WTC11 (cell line): ENCODE measurements at regions not wholly inside any gene's neighbourhood (a gene's known extent, or its start where the extent isn't known, plus 50 kb on each side); places are given as distances from the start of the nearest gene placed in this dataset.

Source experiments
- ATAC-seq: fragments of 200-7000 bp; cut with Tn5 transposase; 2 replicates; pipeline ENCODE4 v1.10.0; 2021; ENCODE audit warnings: mild to moderate bottlenecking, moderate library complexity
- CTCF ChIA-PET: fragments of 300-600 bp; sonication (Branson Sonifier 250); formaldehyde crosslinking; loops from one replicate; lab custom pipeline; 2021; ENCODE audit warnings: antibody characterized with exemption; lab: Charles Lee
- POLR2A ChIA-PET: fragments of 350-600 bp; sonication (Branson Sonifier 250); formaldehyde crosslinking; loops from one replicate; lab custom pipeline; 2021; ENCODE audit warnings: antibody characterized with exemption; lab: Charles Lee
- DNase-seq: peaks from one replicate; pipeline ENCODE4 v3.0.0; 2021; ENCODE audit warnings: low spot score
- H3K27ac Mint-ChIP-seq: 2 replicates; pipeline ENCODE4 v1.8.0; 2021; ENCODE audit warnings: mixed read lengths
- H3K27me3 Mint-ChIP-seq: 2 replicates; pipeline ENCODE4 v1.8.0; 2021; ENCODE audit warnings: low read depth, mild to moderate bottlenecking, moderate library complexity, mixed read lengths
- H3K36me3 Mint-ChIP-seq: 2 replicates; pipeline ENCODE4 v1.8.0; 2021; ENCODE audit warnings: mixed read lengths
- H3K4me1 Mint-ChIP-seq: 2 replicates; pipeline ENCODE4 v1.8.0; 2022; ENCODE audit warnings: mixed read lengths
- H3K4me3 Mint-ChIP-seq: 2 replicates; pipeline ENCODE4 v1.8.0; 2021; ENCODE audit warnings: mild to moderate bottlenecking, moderate library complexity, mixed read lengths
- H3K9me3 Mint-ChIP-seq: 2 replicates; pipeline ENCODE4 v1.8.0; 2021; ENCODE audit warnings: mixed read lengths
- AFF4 ChIP-seq: sonication (generic); formaldehyde crosslinking; IDR thresholded peaks from 2 replicates; pipeline ENCODE4 v1.8.1; 2023; ENCODE audit warnings: mild to moderate bottlenecking, missing genetic modification reagents, borderline replicate concordance
- ATF3 ChIP-seq: sonication (generic); formaldehyde crosslinking; conservative IDR thresholded peaks from 2 replicates; pipeline ENCODE4 v1.8.1; 2022; ENCODE audit warnings: mild to moderate bottlenecking, missing genetic modification reagents
- CDX4 ChIP-seq: fragments of 250-450 bp; sonication (Bioruptor Pico); IDR thresholded peaks from 2 replicates; pipeline ENCODE4 v1.9.0; 2021; ENCODE audit warnings: moderate library complexity, mild to moderate bottlenecking, inconsistent platforms, borderline replicate concordance
- CREB1 ChIP-seq: sonication (generic); formaldehyde crosslinking; IDR thresholded peaks from 2 replicates; pipeline ENCODE4 v1.8.0; 2023; ENCODE audit warnings: mild to moderate bottlenecking, missing genetic modification reagents
- CTCF ChIP-seq: fragments of 200-600 bp; IDR thresholded peaks from 2 replicates; pipeline ENCODE4 v1.8.0; 2022; ENCODE audit warnings: antibody characterized with exemption
- EMX1 ChIP-seq: fragments of 250-450 bp; sonication (Bioruptor Pico); IDR thresholded peaks from 2 replicates; pipeline ENCODE4 v1.8.0; 2021; ENCODE audit warnings: mild to moderate bottlenecking
- ERG ChIP-seq: fragments of 250-450 bp; sonication (Bioruptor Pico); IDR thresholded peaks from 2 replicates; pipeline ENCODE4 v1.8.0; 2021; ENCODE audit warnings: mild to moderate bottlenecking
- ESRRA ChIP-seq: sonication (generic); formaldehyde crosslinking; IDR thresholded peaks from 2 replicates; pipeline ENCODE4 v1.8.1; 2022; ENCODE audit warnings: mild to moderate bottlenecking, missing genetic modification reagents, borderline replicate concordance
- ETV6 ChIP-seq: sonication (generic); formaldehyde crosslinking; IDR thresholded peaks from 2 replicates; pipeline ENCODE4 v1.8.1; 2022; ENCODE audit warnings: mild to moderate bottlenecking, missing genetic modification reagents
- HMGA2 ChIP-seq: fragments of 250-450 bp; sonication (Bioruptor Pico); IDR thresholded peaks from 2 replicates; pipeline ENCODE4 v1.4.0; 2021; ENCODE audit warnings: mild to moderate bottlenecking, moderate library complexity
- IRF1 ChIP-seq: sonication (generic); formaldehyde crosslinking; IDR thresholded peaks from 2 replicates; pipeline ENCODE4 v1.8.0; 2023; ENCODE audit warnings: missing genetic modification reagents
- KAT7 ChIP-seq: sonication (generic); formaldehyde crosslinking; IDR thresholded peaks from 2 replicates; pipeline ENCODE4 v1.8.1; 2023; ENCODE audit warnings: missing genetic modification reagents, mild to moderate bottlenecking, borderline replicate concordance
- MAX ChIP-seq: sonication (generic); formaldehyde crosslinking; IDR thresholded peaks from 2 replicates; pipeline ENCODE4 v1.8.0; 2022; ENCODE audit warnings: mild to moderate bottlenecking, missing genetic modification reagents
- RELA ChIP-seq: sonication (generic); formaldehyde crosslinking; IDR thresholded peaks from 2 replicates; pipeline ENCODE4 v1.8.1; 2022; ENCODE audit warnings: missing genetic modification reagents, mild to moderate bottlenecking, borderline replicate concordance
- RORB ChIP-seq: fragments of 250-450 bp; sonication (Bioruptor Pico); IDR thresholded peaks from 2 replicates; pipeline ENCODE4 v1.9.0; 2021; ENCODE audit warnings: mild to moderate bottlenecking
- SMAD4 ChIP-seq: sonication (generic); formaldehyde crosslinking; IDR thresholded peaks from 2 replicates; pipeline ENCODE4 v1.8.0; 2022; ENCODE audit warnings: mild to moderate bottlenecking, missing genetic modification reagents
- STAT6 ChIP-seq: sonication (generic); formaldehyde crosslinking; conservative IDR thresholded peaks from 2 replicates; pipeline ENCODE4 v1.8.1; 2023; ENCODE audit warnings: mild to moderate bottlenecking, low read depth, missing genetic modification reagents, moderate library complexity
- USF1 ChIP-seq: sonication (generic); formaldehyde crosslinking; IDR thresholded peaks from 2 replicates; pipeline ENCODE4 v1.8.0; 2022; ENCODE audit warnings: mild to moderate bottlenecking, missing genetic modification reagents
- ZBTB21 ChIP-seq: sonication (generic); formaldehyde crosslinking; IDR thresholded peaks from 2 replicates; pipeline ENCODE4 v1.8.1; 2023; ENCODE audit warnings: mild to moderate bottlenecking, missing genetic modification reagents, borderline replicate concordance
- ZMAT4 ChIP-seq: fragments of 250-450 bp; sonication (Bioruptor Pico); IDR thresholded peaks from 2 replicates; pipeline ENCODE4 v1.9.0; 2021; ENCODE audit warnings: mild to moderate bottlenecking
- ZNF138 ChIP-seq: sonication (generic); formaldehyde crosslinking; conservative IDR thresholded peaks from 2 replicates; pipeline ENCODE4 v1.8.1; 2022; ENCODE audit warnings: mild to moderate bottlenecking, moderate library complexity, missing genetic modification reagents
- ZNF232 ChIP-seq: sonication (generic); formaldehyde crosslinking; IDR thresholded peaks from 2 replicates; pipeline ENCODE4 v1.8.0; 2022; ENCODE audit warnings: mild to moderate bottlenecking, missing genetic modification reagents
- ZNF263 ChIP-seq: sonication (generic); formaldehyde crosslinking; IDR thresholded peaks from 2 replicates; pipeline ENCODE4 v1.8.1; 2022; ENCODE audit warnings: low read depth, mild to moderate bottlenecking, moderate library complexity, missing genetic modification reagents
- ZNF423 ChIP-seq: fragments of 250-450 bp; sonication (Bioruptor Pico); IDR thresholded peaks from 2 replicates; pipeline ENCODE4 v2.1.2; 2022; ENCODE audit warnings: mild to moderate bottlenecking, moderate library complexity

- H3K9me3 Mint-ChIP-seq, result peaks cover 19% of the 10 kb centered on the region
- no peak for ATAC-seq
- POLR2A ChIA-PET, result no interaction called here
- TF ChIP-seq HMGA2 (CRISPR knock-in tag) (no peak), ZNF232 (CRISPR knock-in tag) (no peak), ERG (CRISPR knock-in tag) (no peak), ZBTB21 (CRISPR knock-in tag) (no peak), ZNF423 (CRISPR knock-in tag) (no peak), STAT6 (CRISPR knock-in tag) (no peak), RELA (no peak), CDX4 (no peak), CTCF (no peak), KAT7 (CRISPR knock-in tag) (no peak), EMX1 (no peak), ZNF138 (CRISPR knock-in tag) (no peak), SMAD4 (CRISPR knock-in tag) (no peak), RORB (CRISPR knock-in tag) (no peak), IRF1 (CRISPR knock-in tag) (no peak), ZNF263 (CRISPR knock-in tag) (no peak)
- CTCF ChIA-PET, result no interaction called here
- no peak for DNase-seq
- H3K4me3 Mint-ChIP-seq, result no peak overlapping the region
- no peak overlapping the region for H3K27ac Mint-ChIP-seq
- no peaks in the 10 kb centered on the region for H3K27me3 Mint-ChIP-seq
- no peaks in the 10 kb centered on the region for H3K4me1 Mint-ChIP-seq
- H3K36me3 Mint-ChIP-seq, result peaks cover 2% of the 10 kb centered on the region; the same call in 1 of the 2 replicates
These were observed 86.9 kb upstream of the ZNF438 start for GRCh38 chr10:31118556-31118955.

- Mint-ChIP-seq H3K36me3 (no peaks in the 10 kb centered on the region), H3K4me1 (no peaks in the 10 kb centered on the region), H3K27me3 (no peaks in the 10 kb centered on the region), H3K27ac (no peak overlapping the region), H3K9me3 (peaks cover 12% of the 10 kb centered on the region), H3K4me3 (no peak overlapping the region)
- no peak for ATAC-seq
- ChIA-PET POLR2A (no interaction called here), CTCF (no interaction called here)
- DNase-seq, result no peak
- TF ChIP-seq HMGA2 (CRISPR knock-in tag) (no peak), ZBTB21 (CRISPR knock-in tag) (no peak), USF1 (CRISPR knock-in tag) (no peak), CREB1 (CRISPR knock-in tag) (no peak), ZMAT4 (CRISPR knock-in tag) (no peak), ETV6 (CRISPR knock-in tag) (no peak), MAX (CRISPR knock-in tag) (no peak), ATF3 (CRISPR knock-in tag) (no peak), AFF4 (CRISPR knock-in tag) (no peak), ESRRA (no peak)
These were observed 88.7 kb upstream of the ZNF438 start for GRCh38 chr10:31120392-31120791.
